Sigmoid colon (tissue), 6 donors: ENCODE measurements at regions not wholly inside any gene's neighbourhood (a gene's known extent, or its start where the extent isn't known, plus 50 kb on each side); places are given as distances from the start of the nearest gene placed in this dataset.

Experiments used
- DNase-seq: peaks from one replicate; pipeline ENCODE4 v3.0.0-alpha.2; 2019
- H3K27ac ChIP-seq, 4 donors: fragments of 200-600 bp; sonication (generic); one replicate each; pipeline ENCODE4 v1.5.1; 2016 to 2019; ENCODE audit warnings: mild to moderate bottlenecking in 1 of 4
- H3K27me3 ChIP-seq, 3 donors: fragments of 200-600 bp; sonication (generic); one replicate each; pipeline ENCODE4 v1.5.1; 2019; ENCODE audit warnings: mild to moderate bottlenecking in 1 of 3
- H3K36me3 ChIP-seq, 4 donors: fragments of 200-600 bp; sonication (generic); one replicate each; pipeline ENCODE4 v1.5.1; 2016 to 2019
- H3K4me1 ChIP-seq, 4 donors: fragments of 200-600 bp; sonication (generic); one replicate each; pipeline ENCODE4 v1.5.1; 2017 to 2019
- H3K4me3 ChIP-seq, 4 donors: fragments of 200-600 bp; sonication (generic); one replicate each; pipeline ENCODE4 v1.5.1; 2017 to 2019; ENCODE audit warnings: mild to moderate bottlenecking in 2 of 4, moderate library complexity in 1 of 4
- H3K9me3 ChIP-seq, 4 donors: fragments of 200-600 bp in 3 of 4; sonication (generic) in 3 of 4; one replicate each; pipeline versions ENCODE4 v1.5.1 to v1.6.1; 2013 to 2019
- EP300 ChIP-seq, 4 donors: sonication (generic); formaldehyde crosslinking; IDR thresholded peaks; one replicate each; pipeline ENCODE4 v1.6.1; 2017; ENCODE audit warnings: antibody characterized with exemption in 4 of 4
- POLR2A ChIP-seq, 2 donors: fragments of 450-650 bp; IDR thresholded peaks; one replicate each; pipeline ENCODE4 v1.6.1; 2016; ENCODE audit warnings: antibody characterized with exemption in 2 of 2, mild to moderate bottlenecking in 2 of 2, moderate library complexity in 2 of 2
- POLR2AphosphoS5 ChIP-seq, 4 donors: sonication (generic); formaldehyde crosslinking; IDR thresholded peaks; one replicate each; pipeline ENCODE4 v1.6.1; 2017; ENCODE audit warnings: antibody characterized with exemption in 4 of 4
- WGBS, 2 donors: extraction: QIAGEN DNeasy Blood & Tissue Kit; methylation state at CpG; one replicate each; pipeline ENCODE4 v1.1.7; 2013; 5-methylcytosine and 5-hydroxymethylcytosine counted together
- intact Hi-C: fragments of 100-400 bp; cut with DNase I; formaldehyde crosslinking; loops from one replicate; pipeline ENCODE4 v1.15.1; 2023
- TF ChIP-seq, protein P1 (sequence below), 4 experiments: fragments of 450-650 bp in 3 of 4; fragments of 200-600 bp in 1 of 4; IDR thresholded peaks; one replicate each; pipeline ENCODE4 v1.5.1; 2016 to 2019; ENCODE audit warnings: antibody characterized with exemption in 4 of 4, mild to moderate bottlenecking in 3 of 4, moderate library complexity in 2 of 4
- donor health status: healthy with polysubstance abuse.
- donor health status: healthy.

DNA sequence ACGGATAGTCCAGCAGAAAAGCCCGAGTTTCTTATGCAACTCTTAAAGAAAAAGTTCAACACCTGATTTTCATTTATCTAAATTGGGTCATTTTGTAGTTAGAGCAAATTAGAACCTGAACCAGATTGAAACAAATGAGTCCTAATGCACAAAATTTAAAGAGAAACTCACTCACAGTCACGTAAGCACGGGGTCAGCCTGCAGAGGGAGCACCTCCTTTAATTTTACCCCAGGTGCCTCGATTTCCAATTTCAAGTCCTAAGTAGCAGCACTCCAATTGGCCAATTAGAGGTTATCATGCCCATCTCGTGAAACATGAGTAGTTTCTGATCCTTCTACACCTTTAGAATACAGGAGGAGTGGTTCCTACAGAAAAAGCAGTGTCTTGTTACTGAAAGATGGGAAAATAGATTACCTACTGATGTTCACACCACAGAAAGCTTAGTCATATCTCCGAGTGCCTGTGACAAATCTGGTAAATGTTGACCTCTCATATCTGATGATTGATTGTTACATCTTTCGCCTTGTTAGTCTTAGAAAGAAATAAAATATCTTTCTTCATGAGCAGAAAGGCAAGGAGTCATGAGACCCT lies 1929.8 kb upstream of the LRRTM1 start:
- no peaks in the 10 kb centered on the region for H3K4me1 ChIP-seq
- no peaks in the 10 kb centered on the region for H3K27me3 ChIP-seq
- intact Hi-C loops, result no loop called here
- H3K36me3 ChIP-seq, result no peaks in the 10 kb centered on the region
- no peak overlapping the region for H3K27ac ChIP-seq
- H3K4me3 ChIP-seq, result no peak overlapping the region
- TF ChIP-seq EP300 (IDR thresholded peaks at IDR 0.05) (no peak), POLR2AphosphoS5 (IDR thresholded peaks at IDR 0.05) (no peak), POLR2A (IDR thresholded peaks at IDR 0.05) (no peak)
- TF ChIP-seq, protein P1, sequence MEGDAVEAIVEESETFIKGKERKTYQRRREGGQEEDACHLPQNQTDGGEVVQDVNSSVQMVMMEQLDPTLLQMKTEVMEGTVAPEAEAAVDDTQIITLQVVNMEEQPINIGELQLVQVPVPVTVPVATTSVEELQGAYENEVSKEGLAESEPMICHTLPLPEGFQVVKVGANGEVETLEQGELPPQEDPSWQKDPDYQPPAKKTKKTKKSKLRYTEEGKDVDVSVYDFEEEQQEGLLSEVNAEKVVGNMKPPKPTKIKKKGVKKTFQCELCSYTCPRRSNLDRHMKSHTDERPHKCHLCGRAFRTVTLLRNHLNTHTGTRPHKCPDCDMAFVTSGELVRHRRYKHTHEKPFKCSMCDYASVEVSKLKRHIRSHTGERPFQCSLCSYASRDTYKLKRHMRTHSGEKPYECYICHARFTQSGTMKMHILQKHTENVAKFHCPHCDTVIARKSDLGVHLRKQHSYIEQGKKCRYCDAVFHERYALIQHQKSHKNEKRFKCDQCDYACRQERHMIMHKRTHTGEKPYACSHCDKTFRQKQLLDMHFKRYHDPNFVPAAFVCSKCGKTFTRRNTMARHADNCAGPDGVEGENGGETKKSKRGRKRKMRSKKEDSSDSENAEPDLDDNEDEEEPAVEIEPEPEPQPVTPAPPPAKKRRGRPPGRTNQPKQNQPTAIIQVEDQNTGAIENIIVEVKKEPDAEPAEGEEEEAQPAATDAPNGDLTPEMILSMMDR (IDR thresholded peaks at IDR 0.05), result no peak
- H3K9me3 ChIP-seq, result no peaks in the 10 kb centered on the region
- no peak for DNase-seq
- WGBS, 2 donors, result 83 to 87% methylated on average over 8 of the region's 8 CpGs

DNA sequence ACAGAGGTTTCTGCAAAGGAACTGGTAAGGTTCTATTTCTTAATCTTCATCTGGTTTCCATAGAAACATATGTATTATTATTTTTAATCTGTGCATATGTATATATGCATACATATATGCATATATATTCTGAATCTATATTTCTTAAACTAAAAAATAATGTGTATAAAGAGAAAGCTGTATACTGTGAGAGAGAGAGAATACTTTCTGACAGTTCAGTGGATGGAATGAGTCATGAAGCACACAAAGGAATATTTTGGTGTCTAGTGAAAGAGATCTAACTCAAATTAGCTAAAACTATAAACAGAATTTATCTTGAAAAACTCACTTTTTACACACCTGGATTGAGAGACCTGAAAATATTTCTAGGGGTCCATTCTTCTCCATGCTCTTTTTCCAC lies 1929.3 kb upstream of the LRRTM1 start:
- no peak overlapping the region for H3K4me3 ChIP-seq
- no peak for DNase-seq
- intact Hi-C loops, result no loop called here
- H3K9me3 ChIP-seq, result no peaks in the 10 kb centered on the region
- no peak overlapping the region for H3K27ac ChIP-seq
- no peaks in the 10 kb centered on the region for H3K4me1 ChIP-seq
- H3K36me3 ChIP-seq, result no peaks in the 10 kb centered on the region
- no peak for TF ChIP-seq EP300 (IDR thresholded peaks at IDR 0.05)
- TF ChIP-seq POLR2A (IDR thresholded peaks at IDR 0.05), result no peak
- TF ChIP-seq POLR2AphosphoS5 (IDR thresholded peaks at IDR 0.05), result no peak
- TF ChIP-seq, protein P1 (IDR thresholded peaks at IDR 0.05), result no peak
- no peaks in the 10 kb centered on the region for H3K27me3 ChIP-seq

DNA sequence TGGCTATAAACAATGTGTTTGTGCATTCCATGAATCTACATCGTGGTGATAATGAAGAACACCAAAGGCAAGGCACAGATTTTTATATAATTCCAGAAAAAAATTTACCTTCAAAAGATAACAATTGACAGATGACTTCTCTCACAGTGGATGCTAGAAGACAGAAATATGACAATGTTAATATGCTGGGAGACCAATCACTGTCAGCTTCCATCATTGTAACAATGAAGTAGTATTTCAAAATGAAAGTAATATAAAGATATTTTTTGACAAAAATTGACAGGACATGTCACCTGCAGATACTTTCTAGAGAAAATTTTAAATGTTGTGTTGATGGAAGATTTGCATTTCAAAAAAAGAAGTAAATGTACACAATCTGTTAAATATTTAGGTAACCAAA lies 1925.9 kb upstream of the LRRTM1 start:
- no peak for DNase-seq
- Histone ChIP-seq H3K4me3 (no peak overlapping the region), H3K4me1 (no peaks in the 10 kb centered on the region), H3K9me3 (no peaks in the 10 kb centered on the region), H3K36me3 (no peaks in the 10 kb centered on the region), H3K27ac (no peak overlapping the region), H3K27me3 (no peaks in the 10 kb centered on the region)
- TF ChIP-seq, protein P1 (IDR thresholded peaks at IDR 0.05), result no peak
- WGBS, 2 donors, result 58 to 69% methylated on average over 1 of the region's 1 CpG
- intact Hi-C loops, result no loop called here

DNA sequence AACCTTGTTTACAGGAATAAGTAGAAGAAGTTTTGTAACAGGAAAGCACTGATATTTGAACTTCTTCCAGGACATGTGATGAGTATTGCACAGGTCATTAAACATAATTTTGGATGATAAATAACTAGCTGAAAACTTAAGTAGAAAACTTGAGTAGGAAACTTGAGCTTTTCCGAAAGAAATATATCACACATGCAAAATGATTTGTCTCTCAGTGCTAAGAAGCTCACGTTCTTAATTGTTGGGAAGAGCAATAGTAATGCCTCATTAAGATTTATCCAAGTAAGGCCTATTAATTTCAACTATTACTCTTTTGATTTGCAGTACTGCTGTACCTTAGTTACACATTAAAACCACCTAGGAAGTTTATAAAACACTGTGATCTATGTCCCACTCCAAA lies 1921.9 kb upstream of the LRRTM1 start:
- Histone ChIP-seq H3K9me3 (peaks cover 0 to 2% (median 0%) of the 10 kb centered on the region in 4 donors), H3K36me3 (no peaks in the 10 kb centered on the region), H3K27ac (no peak overlapping the region), H3K27me3 (no peaks in the 10 kb centered on the region), H3K4me1 (no peaks in the 10 kb centered on the region), H3K4me3 (no peak overlapping the region)
- DNase-seq, result no peak
- intact Hi-C loops, result no loop called here
- 82 to 91% methylated on average over 2 of the region's 2 CpGs for WGBS, 2 donors
- TF ChIP-seq POLR2A (IDR thresholded peaks at IDR 0.05) (no peak), EP300 (IDR thresholded peaks at IDR 0.05) (no peak), POLR2AphosphoS5 (IDR thresholded peaks at IDR 0.05) (no peak)
- TF ChIP-seq, protein P1 (IDR thresholded peaks at IDR 0.05), result no peak

DNA sequence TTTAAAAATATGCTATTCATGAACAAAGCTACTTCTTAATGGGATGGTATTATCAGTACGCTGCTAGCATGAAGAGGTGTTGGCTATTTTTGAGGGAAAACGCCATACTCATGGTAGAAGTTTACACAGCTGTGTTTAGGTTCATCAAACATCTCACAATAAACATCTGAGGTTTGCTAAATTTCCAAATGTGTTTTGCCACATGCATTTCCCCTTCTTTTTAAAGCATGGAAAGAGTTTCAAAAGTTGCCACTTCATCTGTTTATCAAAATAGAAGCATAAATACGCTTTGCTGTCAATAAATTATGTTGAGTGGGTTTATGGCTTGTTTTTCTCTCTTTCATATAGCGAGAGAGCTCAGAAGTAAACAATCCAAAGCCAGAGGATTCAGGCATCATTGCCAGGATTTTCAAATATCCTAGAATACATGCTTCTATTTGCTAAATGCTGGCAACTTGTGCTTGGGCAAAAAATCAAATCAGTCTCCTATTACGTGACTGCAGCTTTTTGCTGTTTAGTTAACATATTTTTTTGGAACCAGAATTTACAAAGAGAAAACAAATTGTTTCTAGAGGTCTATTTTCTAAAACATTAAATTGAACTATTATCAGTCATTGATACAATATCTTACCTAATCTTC lies 1919.9 kb upstream of the LRRTM1 start:
- H3K27ac ChIP-seq, result no peak overlapping the region
- H3K27me3 ChIP-seq, result no peaks in the 10 kb centered on the region
- H3K4me1 ChIP-seq, result no peaks in the 10 kb centered on the region
- intact Hi-C loops, result no loop called here
- H3K4me3 ChIP-seq, result no peak overlapping the region
- H3K36me3 ChIP-seq, result no peaks in the 10 kb centered on the region
- H3K9me3 ChIP-seq, result peaks cover 0 to 2% (median 0%) of the 10 kb centered on the region in 4 donors
- WGBS, 2 donors, result 74 to 82% methylated on average over 5 of the region's 5 CpGs
- DNase-seq, result no peak
- TF ChIP-seq POLR2AphosphoS5 (IDR thresholded peaks at IDR 0.05) (no peak), EP300 (IDR thresholded peaks at IDR 0.05) (no peak), POLR2A (IDR thresholded peaks at IDR 0.05) (no peak)
- TF ChIP-seq, protein P1 (IDR thresholded peaks at IDR 0.05), result no peak
